ENCODE measurements at regions not wholly inside any gene's neighbourhood (a gene's known extent, or its start where the extent isn't known, plus 50 kb on each side); places are given as distances from the start of the nearest gene placed in this dataset.

GRCh38 chr1:67560580-67561255 is 124.3 kb upstream of the GADD45A start:
- no peak for DNase-seq (ENCODE audit: low read depth)

GRCh38 chr1:67561704-67562113 is 123.3 kb upstream of the GADD45A start:
- DNase-seq (ENCODE audit: low read depth) = peak; percentile 69

- no peak for DNase-seq (ENCODE audit: low read depth)
These were observed 121.3 kb upstream of the GADD45A start for GRCh38 chr1:67563684-67564083.

GRCh38 chr1:67564193-67564592 is 120.8 kb upstream of the GADD45A start:
- DNase-seq (ENCODE audit: low read depth) = no peak

- no peak for DNase-seq (ENCODE audit: low read depth)
These were observed 118.1 kb upstream of the GADD45A start for GRCh38 chr1:67566803-67567377.

GRCh38 chr1:67570486-67571143 is 114.4 kb upstream of the GADD45A start:
- peak; percentile 97 for DNase-seq (ENCODE audit: low read depth)

- no peak for DNase-seq (ENCODE audit: low read depth)
These were observed 113.6 kb upstream of the GADD45A start for GRCh38 chr1:67571406-67571805.

GRCh38 chr1:67571901-67572593 is 113.0 kb upstream of the GADD45A start:
- DNase-seq (ENCODE audit: low read depth) = no peak

GRCh38 chr1:67572594-67573221 is 112.3 kb upstream of the GADD45A start:
- no peak for DNase-seq (ENCODE audit: low read depth)

GRCh38 chr1:67573311-67573872 is 111.6 kb upstream of the GADD45A start:
- no peak for DNase-seq (ENCODE audit: low read depth)

GRCh38 chr1:67574221-67574620 is 110.8 kb upstream of the GADD45A start:
- DNase-seq (ENCODE audit: low read depth) = no peak

- DNase-seq (ENCODE audit: low read depth) = peak; percentile 73
These were observed 109.1 kb upstream of the GADD45A start for GRCh38 chr1:67575861-67576260.

- no peak for DNase-seq (ENCODE audit: low read depth)
These were observed 108.5 kb upstream of the GADD45A start for GRCh38 chr1:67576474-67576873.

- DNase-seq (ENCODE audit: low read depth) = no peak
These were observed 107.4 kb upstream of the GADD45A start for GRCh38 chr1:67577646-67578045.

- DNase-seq (ENCODE audit: low read depth) = no peak
These were observed 106.5 kb upstream of the GADD45A start for GRCh38 chr1:67578397-67579020.

- no peak for DNase-seq (ENCODE audit: low read depth)
These were observed 105.2 kb upstream of the GADD45A start for GRCh38 chr1:67579623-67580394.

GRCh38 chr1:67580691-67581403 is 104.2 kb upstream of the GADD45A start:
- no peak for DNase-seq (ENCODE audit: low read depth)

- no peak for DNase-seq (ENCODE audit: low read depth)
These were observed 102.2 kb upstream of the GADD45A start for GRCh38 chr1:67582625-67583461.

- no peak for DNase-seq (ENCODE audit: low read depth)
These were observed 101.5 kb upstream of the GADD45A start for GRCh38 chr1:67583462-67583950.

All from HS-27A (cell line).